ENCODE measurements at regions not wholly inside any gene's neighbourhood (a gene's known extent, or its start where the extent isn't known, plus 50 kb on each side); places are given as distances from the start of the nearest gene placed in this dataset.

- 54% methylated on average over 2 of the region's 2 CpGs for WGBS (ENCODE audit: low lambda C conversion rate)
- H3K4me1 ChIP-seq (ENCODE audit: control insufficient read depth in 1 of 2, insufficient read depth in 2 of 2, low read depth in 1 of 2, low read length in 1 of 2) = no peaks in the 10 kb centered on the region; a peak in 1 of 4 replicates
These were observed 215.7 kb downstream of the PTN start for GRCh38 chr7:137127806-137128205.

GRCh38 chr7:137127058-137127457 is 216.5 kb downstream of the PTN start:
- DNase-seq = no peak
- Histone ChIP-seq H3K9ac (no peak overlapping the region), H3K79me2 (ENCODE audit: insufficient read depth) (no peaks in the 10 kb centered on the region), H3K4me2 (no peak overlapping the region), H4K20me1 (ENCODE audit: insufficient read depth) (no peaks in the 10 kb centered on the region), H3K27me3 (ENCODE audit: insufficient read depth) (no peaks in the 10 kb centered on the region), H3K4me3 (ENCODE audit: low read depth in 2 of 2, low read length in 1 of 2) (no peak overlapping the region), H2AFZ (ENCODE audit: low read depth) (no peak overlapping the region), H3K9me2 (no peaks in the 10 kb centered on the region), H3K36me3 (replicated peaks in 1 of 2; ENCODE audit: control insufficient read depth in 1 of 2, insufficient read depth in 2 of 2, low read length in 1 of 2) (no peaks in the 10 kb centered on the region), H3K27ac (ENCODE audit: low read depth in 2 of 2, low read length in 1 of 2) (no peak overlapping the region), H3K9me3 (no peaks in the 10 kb centered on the region), H3K4me1 (ENCODE audit: control insufficient read depth in 1 of 2, insufficient read depth in 2 of 2, low read depth in 1 of 2, low read length in 1 of 2) (no peaks in the 10 kb centered on the region; a peak in 1 of 4 replicates), H3F3A (replicated peaks; ENCODE audit: insufficient read depth) (no peaks in the 10 kb centered on the region)
- 20% methylated on average over 1 of the region's 1 CpG for WGBS (ENCODE audit: low lambda C conversion rate)
- TF ChIP-seq POLR2AphosphoS5 (IDR thresholded peaks at IDR 0.05; ENCODE audit: low read depth, low read length) (no peak), SMC3 (IDR thresholded peaks at IDR 0.05; ENCODE audit: low read depth, low read length) (no peak), RFX5 (IDR thresholded peaks at IDR 0.05; ENCODE audit: low read length) (no peak), SIN3A (IDR thresholded peaks at IDR 0.05; ENCODE audit: borderline replicate concordance, low read depth, low read length) (no peak), REST (IDR thresholded peaks at IDR 0.05; ENCODE audit: low read depth, low read length) (no peak), TAF1 (IDR thresholded peaks at IDR 0.05; ENCODE audit: borderline replicate concordance, low read depth, low read length) (no peak), TCF12 (IDR thresholded peaks at IDR 0.05) (no peak), FOSL2 (IDR thresholded peaks at IDR 0.05; ENCODE audit: borderline replicate concordance, low read depth) (no peak), GABPA (IDR thresholded peaks at IDR 0.05; ENCODE audit: low read depth) (no peak), FOXJ3 (CRISPR knock-in tag; IDR thresholded peaks at IDR 0.05) (no peak), PBX3 (IDR thresholded peaks at IDR 0.05) (no peak), CTCF (IDR thresholded peaks at IDR 0.05) (no peak)
- CTCF ChIA-PET = interaction anchor here (0.7 to 1.1 kb wide), 2 partner anchors 17 to 201 kb away, joined by 3 read pairs; no protein-coding TSS in a partner anchor
- POLR2A ChIA-PET = no interaction called here

More at GRCh38 chr7:137127806-137128205, 215.7 kb downstream of the PTN start:
- Histone ChIP-seq H3F3A (replicated peaks; ENCODE audit: insufficient read depth) (no peaks in the 10 kb centered on the region), H3K4me2 (no peak overlapping the region), H2AFZ (ENCODE audit: low read depth) (no peak overlapping the region), H3K79me2 (ENCODE audit: insufficient read depth) (no peaks in the 10 kb centered on the region), H3K9ac (no peak overlapping the region), H3K9me3 (no peaks in the 10 kb centered on the region), H3K27ac (ENCODE audit: low read depth in 2 of 2, low read length in 1 of 2) (no peak overlapping the region), H3K36me3 (replicated peaks in 1 of 2; ENCODE audit: control insufficient read depth in 1 of 2, insufficient read depth in 2 of 2, low read length in 1 of 2) (no peaks in the 10 kb centered on the region), H3K9me2 (no peaks in the 10 kb centered on the region), H3K4me3 (ENCODE audit: low read depth in 2 of 2, low read length in 1 of 2) (no peak overlapping the region), H4K20me1 (ENCODE audit: insufficient read depth) (no peaks in the 10 kb centered on the region), H3K27me3 (ENCODE audit: insufficient read depth) (no peaks in the 10 kb centered on the region)
- TF ChIP-seq USF1 (IDR thresholded peaks at IDR 0.05; ENCODE audit: borderline replicate concordance, low read depth) = no peak
- TF ChIP-seq FOSL2 (IDR thresholded peaks at IDR 0.05; ENCODE audit: borderline replicate concordance, low read depth) = no peak
- no peak for TF ChIP-seq YY1 (IDR thresholded peaks at IDR 0.05; ENCODE audit: low read depth)
- TF ChIP-seq MEF2A (IDR thresholded peaks at IDR 0.05; ENCODE audit: borderline replicate concordance, low read depth) = no peak
- TF ChIP-seq RFX5 (IDR thresholded peaks at IDR 0.05; ENCODE audit: low read length) = no peak
- no peak for TF ChIP-seq RXRA (IDR thresholded peaks at IDR 0.05; ENCODE audit: borderline replicate concordance, low read depth)
- ChIA-PET CTCF (interaction anchor here (0.7 kb wide), 1 partner anchor 200 kb away, joined by 3 read pairs; no protein-coding TSS in a partner anchor), POLR2A (no interaction called here)
- no peak for DNase-seq
